HepG2 (cell line): ENCODE measurements at regions not wholly inside any gene's neighbourhood (a gene's known extent, or its start where the extent isn't known, plus 50 kb on each side); places are given as distances from the start of the nearest gene placed in this dataset.

Source experiments
- ATAC-seq: fragments of 200-7000 bp; cut with Tn5 transposase; 3 replicates; pipeline ENCODE4 v1.9.1; 2020; ENCODE audit warnings: mild to moderate bottlenecking, moderate library complexity
- BruUV-seq: library from RNA; stranded (reverse); fragments of 400-500 nt; replicated peaks from 2 replicates; lab custom pipeline; 2021; lab: Mats Ljungman, UMichigan
- CTCF ChIA-PET: fragments of 300-600 bp; formaldehyde crosslinking; extraction: SDS; loops from one replicate; lab custom pipeline; 2021; ENCODE audit warnings: low total read pairs, inconsistent platforms, low intra/inter-chr PET ratio; lab: Yijun Ruan, JAX
- POLR2A ChIA-PET: fragments of 350-600 bp; sonication (Branson Sonifier 250); formaldehyde crosslinking; loops from one replicate; lab custom pipeline; 2020; ENCODE audit warnings: antibody characterized with exemption, inconsistent platforms; lab: Yijun Ruan, JAX
- DNase-seq: peaks from one replicate; pipeline ENCODE4 v3.0.0-alpha.2; 2015; ENCODE audit warnings: low spot score
- FAIRE-seq: peaks from 3 replicates; lab custom pipeline; 2011; peaks lifted over from hg19 to GRCh38; lab: Jason Lieb, UNC
- H2AFZ ChIP-seq: one replicate; pipeline ENCODE4 v1.6.1; 2011; ENCODE audit warnings: low read length, inconsistent platforms
- H3K27ac ChIP-seq: fragments of 300-600 bp; 3 replicates; pipeline ENCODE4 v1.8.0; 2011; ENCODE audit warnings: mixed run types, mild to moderate bottlenecking, mixed read lengths, low read length, inconsistent platforms; ENCODE audit not compliant: insufficient read depth; ENCODE audit errors: extremely low read length
- H3K27me3 ChIP-seq, 2 experiments: fragments of 200-600 bp in 1 of 2; 2 replicates in 1 of 2; 3 replicates in 1 of 2; pipeline versions ENCODE4 v1.6.0 to v1.8.0; 2011; ENCODE audit warnings: low read length in 2 of 2, mild to moderate bottlenecking in 2 of 2, moderate library complexity in 2 of 2, inconsistent platforms in 1 of 2; ENCODE audit not compliant: insufficient read depth in 2 of 2, control insufficient read depth in 1 of 2
- H3K36me3 ChIP-seq, 2 experiments: fragments of 200-600 bp in 1 of 2; replicated peaks in 1 of 2; 2 replicates in 1 of 2; 3 replicates in 1 of 2; pipeline versions ENCODE4 v1.5.1 to v1.8.0; 2011; ENCODE audit warnings: low read length in 2 of 2, inconsistent platforms in 1 of 2; ENCODE audit not compliant: insufficient read depth in 2 of 2, control insufficient read depth in 1 of 2
- H3K4me1 ChIP-seq: 2 replicates; pipeline ENCODE4 v1.5.1; 2012; ENCODE audit warnings: low read length, inconsistent platforms; ENCODE audit not compliant: insufficient read depth
- H3K4me2 ChIP-seq: 2 replicates; pipeline ENCODE4 v1.6.0; 2011; ENCODE audit warnings: low read depth, low read length, inconsistent platforms
- H3K4me3 ChIP-seq, 3 experiments: fragments of 200-600 bp in 1 of 3; sonication (generic), shearing (Covaris generic) in 1 of 3; replicated peaks in 1 of 3; 2 replicates each; pipeline ENCODE4 v1.5.1; 2011 to 2016; ENCODE audit warnings: low read length in 3 of 3, inconsistent platforms in 2 of 3, low read depth in 2 of 3, mild to moderate bottlenecking in 2 of 3, control low read depth in 1 of 3, mixed read lengths in 1 of 3; ENCODE audit not compliant: insufficient read depth in 1 of 3
- H3K79me2 ChIP-seq: one replicate; pipeline ENCODE4 v1.6.1; 2011; ENCODE audit warnings: low read length, inconsistent platforms; ENCODE audit not compliant: insufficient read depth
- H3K9ac ChIP-seq: 2 replicates; pipeline ENCODE4 v1.6.0; 2011; ENCODE audit warnings: mild to moderate bottlenecking, low read depth, low read length, inconsistent platforms; ENCODE audit not compliant: insufficient read depth
- H3K9me3 ChIP-seq: 2 replicates; pipeline ENCODE4 v1.5.1; 2012; ENCODE audit warnings: mild to moderate bottlenecking, low read length
- H4K20me1 ChIP-seq: 2 replicates; pipeline ENCODE4 v1.6.0; 2011; ENCODE audit warnings: inconsistent platforms, mild to moderate bottlenecking, low read length, moderate library complexity; ENCODE audit not compliant: insufficient read depth
- GMEB2 ChIP-seq: IDR thresholded peaks from 2 replicates; pipeline ENCODE4 v1.6.1; 2016; ENCODE audit warnings: missing biosample characterization, missing genetic modification reagents, low read depth
- GTF3A ChIP-seq: sonication (generic); formaldehyde crosslinking; conservative IDR thresholded peaks from 2 replicates; pipeline ENCODE4 v1.4.0; 2020; ENCODE audit warnings: mild to moderate bottlenecking, missing genetic modification reagents
- KIAA2018 ChIP-seq: sonication (generic); formaldehyde crosslinking; IDR thresholded peaks from 2 replicates; pipeline ENCODE4 v1.5.0; 2020; ENCODE audit warnings: mild to moderate bottlenecking, missing genetic modification reagents, borderline replicate concordance
- KLF13 ChIP-seq: sonication (generic); formaldehyde crosslinking; IDR thresholded peaks from 2 replicates; pipeline ENCODE4 v1.4.0; 2020; ENCODE audit warnings: mild to moderate bottlenecking, missing genetic modification reagents
- NCOA5 ChIP-seq: sonication (generic); formaldehyde crosslinking; IDR thresholded peaks from 2 replicates; pipeline ENCODE4 v1.4.0; 2020; ENCODE audit warnings: missing genetic modification reagents
- PAWR ChIP-seq: sonication (generic); formaldehyde crosslinking; IDR thresholded peaks from 2 replicates; pipeline ENCODE4 v1.4.0; 2020; ENCODE audit warnings: missing genetic modification reagents, mild to moderate bottlenecking, borderline replicate concordance
- PHB2 ChIP-seq: fragments of 450-650 bp; IDR thresholded peaks from 2 replicates; pipeline ENCODE4 v1.6.1; 2018; ENCODE audit not compliant: partially characterized antibody
- RAD51 ChIP-seq: fragments of 450-650 bp; IDR thresholded peaks from 2 replicates; pipeline ENCODE4 v1.6.1; 2016; ENCODE audit warnings: borderline replicate concordance
- TCF7L2 ChIP-seq: IDR thresholded peaks from 2 replicates; pipeline ENCODE4 v1.6.1; 2011; ENCODE audit warnings: mild to moderate bottlenecking, low read depth, low read length, moderate library complexity
- ZBTB1 ChIP-seq: sonication (generic); formaldehyde crosslinking; IDR thresholded peaks from 2 replicates; pipeline ENCODE4 v1.4.0; 2020; ENCODE audit warnings: missing genetic modification reagents, borderline replicate concordance
- ZNF333 ChIP-seq: sonication (generic); formaldehyde crosslinking; IDR thresholded peaks from 2 replicates; pipeline ENCODE4 v1.4.0; 2020; ENCODE audit warnings: mild to moderate bottlenecking, missing genetic modification reagents, borderline replicate concordance
- WGBS: methylation state at CpG from one replicate; pipeline ENCODE4 v1.1.6; 2017; ENCODE audit warnings: low lambda C conversion rate; 5-methylcytosine and 5-hydroxymethylcytosine counted together
- in situ Hi-C: cut with HindIII; loops from 2 replicates; pipeline ENCODE4 v1.10.0; 2017; ENCODE audit warnings: low pct_unique_long_range_greater_than_20kb; ENCODE audit not compliant: extremely low pct_ligation_motif_present
- intact Hi-C: fragments of 100-400 bp; cut with micrococcal nuclease; formaldehyde crosslinking; loops from one replicate; pipeline ENCODE4 v1.10.0; 2022; ENCODE audit not compliant: unreplicated experiment
- TF ChIP-seq, protein P1 (sequence below): sonication (generic); formaldehyde crosslinking; conservative IDR thresholded peaks from 2 replicates; pipeline ENCODE4 v1.4.0; 2020; ENCODE audit warnings: missing genetic modification reagents
- TF ChIP-seq, protein P2 (sequence below): sonication (generic); formaldehyde crosslinking; conservative IDR thresholded peaks from 2 replicates; pipeline ENCODE4 v1.4.0; 2020; ENCODE audit warnings: missing genetic modification reagents

DNA sequence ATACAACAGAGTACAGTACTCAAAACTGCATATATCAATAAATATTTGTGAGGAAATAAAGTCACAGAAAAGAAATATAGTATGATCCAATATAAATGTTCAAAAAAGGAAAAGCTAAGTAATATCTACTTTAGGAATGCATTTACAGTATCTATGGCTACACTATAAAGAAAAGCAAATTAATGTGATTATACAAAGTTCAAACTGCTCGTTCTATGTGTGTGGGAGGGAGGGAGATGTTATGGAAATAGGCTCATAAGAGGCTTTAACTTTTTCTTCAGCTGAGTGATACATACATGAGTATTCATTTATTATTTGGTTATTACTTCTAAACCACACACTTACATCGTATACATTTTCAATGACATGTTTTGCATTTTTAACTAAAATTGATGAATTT, 377.7 kb upstream of the AGTR1 start:
- no peak overlapping the region for H2AFZ ChIP-seq
- intact Hi-C loops: no loop called here
- BruUV-seq: no TSS peak
- TF ChIP-seq ZNF333 (no peak), NCOA5 (CRISPR knock-in tag) (no peak), PAWR (CRISPR knock-in tag) (no peak), ZBTB1 (CRISPR knock-in tag) (no peak), GTF3A (CRISPR knock-in tag) (no peak), PHB2 (no peak), RAD51 (no peak), KIAA2018 (CRISPR knock-in tag) (no peak), KLF13 (no peak), TCF7L2 (no peak), GMEB2 (no peak)
- TF ChIP-seq, protein P1, sequence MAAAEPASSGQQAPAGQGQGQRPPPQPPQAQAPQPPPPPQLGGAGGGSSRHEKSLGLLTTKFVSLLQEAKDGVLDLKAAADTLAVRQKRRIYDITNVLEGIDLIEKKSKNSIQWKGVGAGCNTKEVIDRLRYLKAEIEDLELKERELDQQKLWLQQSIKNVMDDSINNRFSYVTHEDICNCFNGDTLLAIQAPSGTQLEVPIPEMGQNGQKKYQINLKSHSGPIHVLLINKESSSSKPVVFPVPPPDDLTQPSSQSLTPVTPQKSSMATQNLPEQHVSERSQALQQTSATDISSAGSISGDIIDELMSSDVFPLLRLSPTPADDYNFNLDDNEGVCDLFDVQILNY (CRISPR knock-in tag): no peak
- TF ChIP-seq, protein P2, sequence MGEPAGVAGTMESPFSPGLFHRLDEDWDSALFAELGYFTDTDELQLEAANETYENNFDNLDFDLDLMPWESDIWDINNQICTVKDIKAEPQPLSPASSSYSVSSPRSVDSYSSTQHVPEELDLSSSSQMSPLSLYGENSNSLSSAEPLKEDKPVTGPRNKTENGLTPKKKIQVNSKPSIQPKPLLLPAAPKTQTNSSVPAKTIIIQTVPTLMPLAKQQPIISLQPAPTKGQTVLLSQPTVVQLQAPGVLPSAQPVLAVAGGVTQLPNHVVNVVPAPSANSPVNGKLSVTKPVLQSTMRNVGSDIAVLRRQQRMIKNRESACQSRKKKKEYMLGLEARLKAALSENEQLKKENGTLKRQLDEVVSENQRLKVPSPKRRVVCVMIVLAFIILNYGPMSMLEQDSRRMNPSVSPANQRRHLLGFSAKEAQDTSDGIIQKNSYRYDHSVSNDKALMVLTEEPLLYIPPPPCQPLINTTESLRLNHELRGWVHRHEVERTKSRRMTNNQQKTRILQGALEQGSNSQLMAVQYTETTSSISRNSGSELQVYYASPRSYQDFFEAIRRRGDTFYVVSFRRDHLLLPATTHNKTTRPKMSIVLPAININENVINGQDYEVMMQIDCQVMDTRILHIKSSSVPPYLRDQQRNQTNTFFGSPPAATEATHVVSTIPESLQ: no peak

More for the DNA sequence above, 377.7 kb upstream of the AGTR1 start:
- DNase-seq (no peak), ATAC-seq (no peak), FAIRE-seq (no peak)
- no peaks in the 10 kb centered on the region for H3K36me3 ChIP-seq
- in situ Hi-C loops: no loop called here
- ChIA-PET POLR2A (no interaction called here), CTCF (no interaction called here)
- no peak overlapping the region for H3K4me2 ChIP-seq
- no peaks in the 10 kb centered on the region for H3K79me2 ChIP-seq
- no peaks in the 10 kb centered on the region for H4K20me1 ChIP-seq
- no peaks in the 10 kb centered on the region for H3K9me3 ChIP-seq
- WGBS: 0% methylated on average over 2 of the region's 2 CpGs
- no peaks in the 10 kb centered on the region for H3K27me3 ChIP-seq
- H3K9ac ChIP-seq: no peak overlapping the region
- H3K4me3 ChIP-seq: no peak overlapping the region
- no peaks in the 10 kb centered on the region for H3K4me1 ChIP-seq
- no peak overlapping the region for H3K27ac ChIP-seq
